WTC11 (cell line): ENCODE measurements at regions not wholly inside any gene's neighbourhood (a gene's known extent, or its start where the extent isn't known, plus 50 kb on each side); places are given as distances from the start of the nearest gene placed in this dataset.

Source experiments
- ATAC-seq: fragments of 200-7000 bp; cut with Tn5 transposase; 2 replicates; pipeline ENCODE4 v1.10.0; 2021; ENCODE audit warnings: mild to moderate bottlenecking, moderate library complexity
- CTCF ChIA-PET: fragments of 300-600 bp; sonication (Branson Sonifier 250); formaldehyde crosslinking; loops from one replicate; lab custom pipeline; 2021; ENCODE audit warnings: antibody characterized with exemption; lab: Charles Lee
- POLR2A ChIA-PET: fragments of 350-600 bp; sonication (Branson Sonifier 250); formaldehyde crosslinking; loops from one replicate; lab custom pipeline; 2021; ENCODE audit warnings: antibody characterized with exemption; lab: Charles Lee
- DNase-seq: peaks from one replicate; pipeline ENCODE4 v3.0.0; 2021; ENCODE audit warnings: low spot score
- H3K27ac Mint-ChIP-seq: 2 replicates; pipeline ENCODE4 v1.8.0; 2021; ENCODE audit warnings: mixed read lengths
- H3K27me3 Mint-ChIP-seq: 2 replicates; pipeline ENCODE4 v1.8.0; 2021; ENCODE audit warnings: low read depth, mild to moderate bottlenecking, moderate library complexity, mixed read lengths
- H3K36me3 Mint-ChIP-seq: 2 replicates; pipeline ENCODE4 v1.8.0; 2021; ENCODE audit warnings: mixed read lengths
- H3K4me1 Mint-ChIP-seq: 2 replicates; pipeline ENCODE4 v1.8.0; 2022; ENCODE audit warnings: mixed read lengths
- H3K4me3 Mint-ChIP-seq: 2 replicates; pipeline ENCODE4 v1.8.0; 2021; ENCODE audit warnings: mild to moderate bottlenecking, moderate library complexity, mixed read lengths
- H3K9me3 Mint-ChIP-seq: 2 replicates; pipeline ENCODE4 v1.8.0; 2021; ENCODE audit warnings: mixed read lengths
- ATF3 ChIP-seq: sonication (generic); formaldehyde crosslinking; conservative IDR thresholded peaks from 2 replicates; pipeline ENCODE4 v1.8.1; 2022; ENCODE audit warnings: mild to moderate bottlenecking, missing genetic modification reagents
- CDX4 ChIP-seq: fragments of 250-450 bp; sonication (Bioruptor Pico); IDR thresholded peaks from 2 replicates; pipeline ENCODE4 v1.9.0; 2021; ENCODE audit warnings: moderate library complexity, mild to moderate bottlenecking, inconsistent platforms, borderline replicate concordance
- CTCF ChIP-seq: fragments of 200-600 bp; IDR thresholded peaks from 2 replicates; pipeline ENCODE4 v1.8.0; 2022; ENCODE audit warnings: antibody characterized with exemption
- FOXK1 ChIP-seq: sonication (generic); formaldehyde crosslinking; IDR thresholded peaks from 2 replicates; pipeline ENCODE4 v1.8.0; 2022; ENCODE audit warnings: mild to moderate bottlenecking, moderate library complexity, missing genetic modification reagents
- IRF1 ChIP-seq: sonication (generic); formaldehyde crosslinking; IDR thresholded peaks from 2 replicates; pipeline ENCODE4 v1.8.0; 2023; ENCODE audit warnings: missing genetic modification reagents
- JAZF1 ChIP-seq: fragments of 250-450 bp; sonication (Bioruptor Pico); IDR thresholded peaks from 2 replicates; pipeline ENCODE4 v1.9.0; 2021; ENCODE audit warnings: moderate library complexity, mild to moderate bottlenecking, inconsistent platforms
- KAT7 ChIP-seq: sonication (generic); formaldehyde crosslinking; IDR thresholded peaks from 2 replicates; pipeline ENCODE4 v1.8.1; 2023; ENCODE audit warnings: missing genetic modification reagents, mild to moderate bottlenecking, borderline replicate concordance
- NFATC4 ChIP-seq: fragments of 250-450 bp; sonication (Bioruptor Pico); IDR thresholded peaks from 2 replicates; pipeline ENCODE4 v1.9.0; 2021; ENCODE audit warnings: mild to moderate bottlenecking
- NR2C2 ChIP-seq: sonication (generic); formaldehyde crosslinking; IDR thresholded peaks from 2 replicates; pipeline ENCODE4 v1.8.0; 2022; ENCODE audit warnings: mild to moderate bottlenecking, missing genetic modification reagents
- NR3C1 ChIP-seq: sonication (generic); formaldehyde crosslinking; conservative IDR thresholded peaks from 2 replicates; pipeline ENCODE4 v1.8.1; 2023; ENCODE audit warnings: low read depth, mild to moderate bottlenecking, missing genetic modification reagents
- SMAD4 ChIP-seq: sonication (generic); formaldehyde crosslinking; IDR thresholded peaks from 2 replicates; pipeline ENCODE4 v1.8.0; 2022; ENCODE audit warnings: mild to moderate bottlenecking, missing genetic modification reagents
- SOX15 ChIP-seq: fragments of 250-450 bp; sonication (Bioruptor Pico); IDR thresholded peaks from 2 replicates; pipeline ENCODE4 v1.9.0; 2021; ENCODE audit warnings: mild to moderate bottlenecking
- TCF7 ChIP-seq: sonication (generic); formaldehyde crosslinking; IDR thresholded peaks from 2 replicates; pipeline ENCODE4 v1.8.0; 2022; ENCODE audit warnings: mild to moderate bottlenecking, low read depth, missing genetic modification reagents, moderate library complexity
- TEAD1 ChIP-seq: sonication (generic); formaldehyde crosslinking; IDR thresholded peaks from 2 replicates; pipeline ENCODE4 v1.8.0; 2022; ENCODE audit warnings: mild to moderate bottlenecking, missing genetic modification reagents
- TP53 ChIP-seq: sonication (generic); formaldehyde crosslinking; IDR thresholded peaks from 2 replicates; pipeline ENCODE4 v1.8.1; 2023; ENCODE audit warnings: mild to moderate bottlenecking, missing genetic modification reagents
- USF1 ChIP-seq: sonication (generic); formaldehyde crosslinking; IDR thresholded peaks from 2 replicates; pipeline ENCODE4 v1.8.0; 2022; ENCODE audit warnings: mild to moderate bottlenecking, missing genetic modification reagents
- ZNF416 ChIP-seq: fragments of 250-450 bp; sonication (Bioruptor Pico); IDR thresholded peaks from 2 replicates; pipeline ENCODE4 v1.9.0; 2021; ENCODE audit warnings: mild to moderate bottlenecking, inconsistent platforms
- ZSCAN18 ChIP-seq: fragments of 250-450 bp; sonication (Bioruptor Pico); IDR thresholded peaks from 2 replicates; pipeline ENCODE4 v2.1.2; 2022; ENCODE audit warnings: mild to moderate bottlenecking, moderate library complexity

- ChIA-PET POLR2A (interaction anchor here (0.6 kb wide), 1 partner anchor 19 kb away, joined by 6 read pairs; no protein-coding TSS in a partner anchor), CTCF (no interaction called here)
- H3K36me3 Mint-ChIP-seq = no peaks in the 10 kb centered on the region
- TF ChIP-seq SMAD4 (CRISPR knock-in tag) (no peak), ATF3 (CRISPR knock-in tag) (no peak), SOX15 (CRISPR knock-in tag) (no peak), TCF7 (CRISPR knock-in tag) (no peak)
- H3K4me1 Mint-ChIP-seq = 0 out of 2 replicates have a peak, but pooled peaks cover 3% of the 10 kb centered on the region
- H3K9me3 Mint-ChIP-seq = no peaks in the 10 kb centered on the region
- DNase-seq = no peak
- H3K4me3 Mint-ChIP-seq = no peak overlapping the region
- no peak for ATAC-seq
- H3K27me3 Mint-ChIP-seq = no peaks in the 10 kb centered on the region
- H3K27ac Mint-ChIP-seq = no peak overlapping the region; the same call in 1 of the 2 replicates
These were observed 360.4 kb upstream of the DSEL start for GRCh38 chr18:67876871-67877270.

GRCh38 chr18:67875944-67876343, 359.4 kb upstream of the DSEL start:
- Mint-ChIP-seq H3K9me3 (no peaks in the 10 kb centered on the region), H3K27ac (no peak overlapping the region), H3K4me1 (0 out of 2 replicates have a peak, but pooled peaks cover 3% of the 10 kb centered on the region), H3K36me3 (no peaks in the 10 kb centered on the region), H3K4me3 (no peak overlapping the region), H3K27me3 (no peaks in the 10 kb centered on the region)
- CTCF ChIA-PET = no interaction called here
- ATAC-seq (no peak), DNase-seq (no peak)
- POLR2A ChIA-PET = no interaction called here
- TF ChIP-seq CDX4 (CRISPR knock-in tag) = no peak
- no peak for TF ChIP-seq JAZF1
- TF ChIP-seq CTCF = no peak
- no peak for TF ChIP-seq KAT7 (CRISPR knock-in tag)
- no peak for TF ChIP-seq USF1 (CRISPR knock-in tag)
- TF ChIP-seq TEAD1 (CRISPR knock-in tag) = no peak
- no peak for TF ChIP-seq IRF1 (CRISPR knock-in tag)
- TF ChIP-seq, all 79 proteins: peak for 0

GRCh38 chr18:67875060-67875459, 358.5 kb upstream of the DSEL start:
- no peak overlapping the region for H3K27ac Mint-ChIP-seq
- H3K4me1 Mint-ChIP-seq = 0 out of 2 replicates have a peak, but pooled peaks cover 3% of the 10 kb centered on the region
- POLR2A ChIA-PET = no interaction called here
- DNase-seq (no peak), ATAC-seq (no peak)
- H3K27me3 Mint-ChIP-seq = no peaks in the 10 kb centered on the region
- no peak overlapping the region for H3K4me3 Mint-ChIP-seq
- no peak for TF ChIP-seq ATF3 (CRISPR knock-in tag)
- TF ChIP-seq, all 79 proteins: peak for 0
- no peaks in the 10 kb centered on the region for H3K36me3 Mint-ChIP-seq
- CTCF ChIA-PET = no interaction called here
- H3K9me3 Mint-ChIP-seq = no peaks in the 10 kb centered on the region

GRCh38 chr18:67865400-67865799, 348.9 kb upstream of the DSEL start:
- TF ChIP-seq NFATC4 (CRISPR knock-in tag) (no peak), NR3C1 (CRISPR knock-in tag) (no peak), TP53 (no peak), ZNF416 (no peak), FOXK1 (no peak), ZSCAN18 (no peak), CTCF (no peak), NR2C2 (no peak), KAT7 (CRISPR knock-in tag) (no peak), IRF1 (CRISPR knock-in tag) (no peak)
- Mint-ChIP-seq H3K4me1 (peaks cover 8% of the 10 kb centered on the region), H3K4me3 (no peak overlapping the region), H3K27me3 (no peaks in the 10 kb centered on the region), H3K9me3 (peaks cover 9% of the 10 kb centered on the region), H3K36me3 (peaks cover 3% of the 10 kb centered on the region), H3K27ac (no peak overlapping the region; the same call in 1 of the 2 replicates)
- ChIA-PET CTCF (interaction anchor here (1.0 kb wide), 1 partner anchor 350 kb away, joined by 3 read pairs; no protein-coding TSS in a partner anchor), POLR2A (no interaction called here)
- DNase-seq (no peak), ATAC-seq (no peak)
